ENCODE measurements at regions not wholly inside any gene's neighbourhood (a gene's known extent, or its start where the extent isn't known, plus 50 kb on each side); places are given as distances from the start of the nearest gene placed in this dataset.
"Not testable (repeated sequence)": the region's sequence is repeated elsewhere in the genome, so short reads cannot be mapped to it uniquely, and the experiment has no call there.

DNA sequence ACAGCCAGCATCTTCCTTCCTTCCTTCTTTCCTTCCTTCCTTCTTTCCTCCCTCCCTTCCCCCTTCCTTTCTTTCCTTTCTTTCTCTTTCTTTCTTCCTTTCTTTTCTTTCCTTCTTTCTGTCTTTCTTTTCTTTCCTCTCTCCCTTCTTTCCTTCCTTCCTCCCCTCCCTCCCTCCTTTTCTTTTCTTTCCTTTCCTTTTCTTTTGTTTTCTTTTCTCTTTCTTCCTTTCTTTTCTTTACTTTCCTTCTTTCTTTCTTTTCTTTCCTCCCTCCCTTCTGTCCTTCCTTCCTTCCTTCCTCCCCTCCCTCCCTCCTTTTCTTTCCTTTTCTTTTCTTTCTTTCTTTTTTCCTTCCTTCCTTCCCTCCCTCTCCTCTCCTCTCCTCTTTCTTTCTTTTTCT is 296.0 kb upstream of the LRRTM4 start:
- no peak for DNase-seq (ENCODE audit: extremely low read depth in 1 of 11, low read depth in 9 of 11, low spot score in 4 of 11)

- DNase-seq (ENCODE audit: extremely low read depth in 1 of 11, low read depth in 9 of 11, low spot score in 4 of 11), result no peak
Observed at GRCh38 chr2:77823028-77823427, 300.9 kb upstream of the LRRTM4 start.

DNA sequence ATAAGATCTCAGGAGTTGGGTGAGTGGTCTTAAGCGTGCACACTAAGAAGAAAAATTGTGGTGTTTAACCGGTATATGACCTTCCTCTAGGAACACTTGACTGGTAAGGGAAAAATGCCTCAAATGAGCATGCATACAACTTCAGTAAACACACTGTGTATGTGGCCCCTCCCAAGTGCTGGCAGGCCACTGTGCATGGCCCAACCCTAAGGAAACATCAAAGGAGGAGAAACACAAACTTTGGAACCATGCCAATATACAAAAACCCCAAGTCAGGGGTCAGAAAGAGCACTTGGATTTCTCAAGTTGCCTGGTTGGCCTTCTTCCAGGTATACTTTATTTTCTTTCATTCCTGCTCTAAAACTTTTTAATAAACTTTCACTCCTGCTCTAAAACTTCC is 308.9 kb upstream of the LRRTM4 start:
- no peak for DNase-seq (ENCODE audit: extremely low read depth in 1 of 11, low read depth in 9 of 11, low spot score in 4 of 11)

- no peak for DNase-seq (ENCODE audit: extremely low read depth in 1 of 11, low read depth in 9 of 11, low spot score in 4 of 11)
Observed at GRCh38 chr2:77831471-77831870, 309.3 kb upstream of the LRRTM4 start.

GRCh38 chr2:77831898-77832297 is 309.7 kb upstream of the LRRTM4 start:
- DNase-seq (ENCODE audit: extremely low read depth in 1 of 11, low read depth in 9 of 11, low spot score in 4 of 11), result no peak

GRCh38 chr2:77834360-77835002 is 312.3 kb upstream of the LRRTM4 start:
- no peak for DNase-seq (ENCODE audit: extremely low read depth in 1 of 11, low read depth in 9 of 11, low spot score in 4 of 11)

DNA sequence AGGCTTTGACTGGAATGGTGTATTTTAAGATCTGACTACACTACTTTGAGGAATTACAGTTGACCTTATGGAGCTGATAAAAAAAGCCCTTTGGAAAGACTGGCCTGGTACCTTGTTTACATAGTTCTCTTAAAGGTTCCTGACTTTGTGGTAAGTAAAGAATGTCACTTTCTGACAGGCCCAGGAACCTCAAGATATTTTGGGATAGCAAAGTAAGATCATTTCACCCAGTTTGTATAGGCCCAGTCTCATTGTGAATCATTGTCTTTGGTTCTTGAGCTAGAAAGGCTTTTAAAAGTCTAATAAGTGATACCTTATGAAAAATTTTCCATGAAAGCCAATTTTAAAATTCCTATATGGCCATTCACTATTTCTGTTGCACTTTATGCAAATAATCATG is 316.3 kb upstream of the LRRTM4 start:
- DNase-seq (ENCODE audit: extremely low read depth in 1 of 11, low read depth in 9 of 11, low spot score in 4 of 11), result no peak

- peak in 4 of 11 donors; percentile 3 to 28 (median 14) for DNase-seq (ENCODE audit: extremely low read depth in 1 of 11, low read depth in 9 of 11, low spot score in 4 of 11)
Observed at GRCh38 chr2:77839102-77839501, 316.9 kb upstream of the LRRTM4 start.

DNA sequence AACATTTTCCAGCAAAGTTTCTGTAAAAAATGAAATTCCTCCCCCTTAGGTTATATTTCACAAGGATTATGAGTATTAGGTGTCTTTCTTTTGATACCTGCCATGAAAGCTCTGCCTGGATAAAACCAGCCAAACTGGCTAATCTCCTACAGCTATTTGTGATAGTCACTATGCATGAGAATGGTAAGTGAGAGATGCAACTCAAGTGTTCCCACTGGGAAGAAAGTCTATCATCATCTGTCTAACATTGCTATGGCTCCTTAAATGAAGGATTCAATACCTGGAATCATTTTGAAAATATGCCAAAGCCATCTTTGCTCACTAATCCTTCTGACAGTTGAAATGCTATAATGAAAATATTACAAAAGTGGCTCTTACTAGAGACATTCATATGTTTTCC is 339.9 kb upstream of the LRRTM4 start:
- no peak for DNase-seq (ENCODE audit: extremely low read depth in 1 of 11, low read depth in 9 of 11, low spot score in 4 of 11)

DNA sequence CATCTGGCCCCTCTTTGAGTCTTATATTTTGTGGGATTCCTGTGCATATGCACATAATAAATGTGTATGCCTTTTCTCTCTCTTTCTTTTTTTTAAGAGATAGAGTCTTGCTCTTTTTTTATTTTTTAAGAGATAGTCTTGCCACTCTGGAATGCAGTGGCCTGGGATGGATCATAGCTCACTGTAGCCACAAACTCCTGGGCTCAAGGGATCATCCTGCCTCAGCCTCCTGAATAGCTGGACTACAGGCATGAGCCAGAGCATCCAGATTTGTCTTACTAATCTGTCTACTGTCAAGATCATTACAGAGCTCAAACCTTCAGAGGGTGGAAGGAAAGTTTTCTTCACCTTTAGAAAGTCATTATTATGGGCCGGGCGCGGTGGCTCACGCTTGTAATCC is 342.2 kb upstream of the LRRTM4 start:
- DNase-seq (ENCODE audit: extremely low read depth in 1 of 11, low read depth in 9 of 11, low spot score in 4 of 11), result no peak

GRCh38 chr2:77866661-77867060 is 344.5 kb upstream of the LRRTM4 start:
- no peak for DNase-seq (ENCODE audit: extremely low read depth in 1 of 11, low read depth in 9 of 11, low spot score in 4 of 11)

- DNase-seq (ENCODE audit: extremely low read depth in 1 of 11, low read depth in 9 of 11, low spot score in 4 of 11), result no peak
Observed at GRCh38 chr2:77867146-77867545, 345.0 kb upstream of the LRRTM4 start.

DNA sequence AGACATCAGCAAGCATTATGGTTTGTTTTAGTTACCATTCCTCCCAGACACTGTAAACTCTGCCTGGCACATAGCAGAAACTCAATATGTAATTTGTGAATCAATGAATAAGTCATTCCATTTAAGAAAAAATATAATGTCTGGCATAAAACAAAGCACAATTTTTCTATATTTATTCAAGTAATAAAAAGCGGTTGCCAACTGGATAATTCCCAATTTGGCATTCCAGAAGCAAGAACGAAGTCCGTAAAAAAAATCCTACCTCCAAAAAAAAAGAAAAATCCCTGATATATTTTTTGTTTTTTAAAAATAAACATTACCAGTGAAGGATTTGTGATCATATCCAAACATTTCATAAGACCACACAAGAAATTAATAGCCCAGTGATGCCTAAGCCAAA is 351.3 kb upstream of the LRRTM4 start:
- no peak for DNase-seq (ENCODE audit: extremely low read depth in 1 of 11, low read depth in 9 of 11, low spot score in 4 of 11)

- DNase-seq (ENCODE audit: extremely low read depth in 1 of 11, low read depth in 9 of 11, low spot score in 4 of 11), result not testable (repeated sequence)
Observed at GRCh38 chr2:77900211-77900610, 378.0 kb upstream of the LRRTM4 start.

- DNase-seq (ENCODE audit: extremely low read depth in 1 of 11, low read depth in 9 of 11, low spot score in 4 of 11), result no peak
Observed at GRCh38 chr2:77910136-77910535, 388.0 kb upstream of the LRRTM4 start.

DNA sequence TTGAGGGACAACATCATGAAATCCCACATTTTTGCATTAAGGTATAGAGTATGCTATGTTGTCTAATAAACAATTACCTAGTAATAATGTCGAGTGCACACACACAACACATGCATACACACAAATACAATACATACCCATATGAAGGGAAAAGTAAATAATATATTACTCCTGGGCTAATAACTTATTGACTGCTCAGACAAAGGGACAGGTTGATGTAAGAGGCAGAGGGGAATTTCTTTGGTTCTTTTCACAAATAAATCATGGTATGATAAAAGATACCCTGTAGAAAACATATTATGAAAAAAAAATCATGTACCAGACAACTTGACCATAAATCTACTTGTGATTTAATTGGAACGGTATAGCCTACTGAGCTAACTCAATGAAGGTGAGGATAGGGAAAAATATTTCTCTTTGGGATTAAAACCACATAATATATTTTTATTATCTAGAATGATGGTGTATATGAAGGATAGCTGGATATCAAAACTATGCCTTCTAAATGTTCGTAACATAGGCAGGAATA is 398.7 kb upstream of the LRRTM4 start:
- no peak for DNase-seq (ENCODE audit: extremely low read depth in 1 of 11, low read depth in 9 of 11, low spot score in 4 of 11)

DNA sequence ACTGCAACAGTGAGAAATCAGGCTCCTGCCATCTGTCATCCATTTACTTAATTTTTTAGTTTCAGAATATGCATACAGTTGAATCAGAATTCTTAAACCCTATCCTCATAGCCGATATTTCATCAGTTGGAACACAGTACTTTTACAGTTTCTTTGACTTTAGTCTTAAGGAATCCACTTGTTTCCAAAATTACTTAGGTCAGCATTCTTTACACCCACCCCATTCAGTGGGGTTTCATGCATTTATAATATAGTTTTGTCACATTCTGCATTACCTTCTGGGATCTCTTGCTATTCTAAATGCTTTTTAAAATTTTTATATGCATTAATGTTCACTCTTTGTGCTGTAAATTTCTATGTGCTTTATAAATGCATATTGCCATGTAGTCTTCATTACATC is 400.4 kb upstream of the LRRTM4 start:
- DNase-seq (ENCODE audit: extremely low read depth in 1 of 11, low read depth in 9 of 11, low spot score in 4 of 11), result no peak

DNA sequence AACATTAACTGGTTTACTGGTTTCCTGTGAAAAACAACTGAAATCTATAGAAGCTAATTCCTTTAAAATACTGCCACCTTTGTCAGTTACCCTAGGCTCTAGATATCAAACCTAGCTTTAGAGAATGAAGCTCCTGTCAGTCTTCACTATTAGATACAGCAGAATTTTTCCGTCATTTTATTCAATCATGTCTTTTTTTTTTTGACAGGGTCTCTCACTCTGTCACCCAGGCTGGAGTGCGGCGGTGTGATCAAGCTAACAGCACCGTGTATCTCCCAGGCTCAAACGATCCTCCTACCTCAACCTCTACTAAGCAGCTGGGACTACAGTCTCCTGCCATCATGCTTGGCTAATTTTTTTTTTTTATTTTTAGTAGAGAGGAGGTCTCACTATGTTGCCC is 415.2 kb upstream of the LRRTM4 start:
- no peak for DNase-seq (ENCODE audit: extremely low read depth in 1 of 11, low read depth in 9 of 11, low spot score in 4 of 11)

DNA sequence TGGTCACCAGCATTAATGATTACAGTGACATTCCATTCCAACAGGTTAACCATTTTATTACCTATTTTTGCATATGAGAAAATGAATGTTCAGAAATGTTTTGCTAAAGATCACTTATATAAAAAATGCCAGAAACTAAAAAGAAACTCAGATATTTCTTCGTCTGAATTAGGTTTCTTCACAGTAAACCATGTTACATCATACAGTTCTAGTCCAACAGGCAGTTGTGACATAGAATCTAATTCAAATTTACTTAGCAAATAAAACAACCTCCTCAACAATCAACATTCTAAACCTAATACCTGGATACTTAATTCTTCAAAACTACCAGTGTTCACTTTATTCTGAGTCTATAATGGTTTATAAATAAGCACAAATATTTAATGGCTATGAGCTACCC is 416.3 kb upstream of the LRRTM4 start:
- DNase-seq (ENCODE audit: extremely low read depth in 1 of 11, low read depth in 9 of 11, low spot score in 4 of 11), result no peak

GRCh38 chr2:77939370-77939769 is 417.2 kb upstream of the LRRTM4 start:
- no peak for DNase-seq (ENCODE audit: extremely low read depth in 1 of 11, low read depth in 9 of 11, low spot score in 4 of 11)

GRCh38 chr2:77939801-77940200 is 417.6 kb upstream of the LRRTM4 start:
- no peak for DNase-seq (ENCODE audit: extremely low read depth in 1 of 11, low read depth in 9 of 11, low spot score in 4 of 11)
